Activated CD4-positive, alpha-beta T cell treated with anti-CD3 and anti-CD28 coated beads for 1 hour (primary cell): ENCODE measurements at regions not wholly inside any gene's neighbourhood (a gene's known extent, or its start where the extent isn't known, plus 50 kb on each side); places are given as distances from the start of the nearest gene placed in this dataset.

Source experiments
- DNase-seq: peaks from one replicate; pipeline ENCODE4 v3.0.0-alpha.2; 2020

- no peak for DNase-seq
Observed at GRCh38 chr10:8919280-8919679, 864.8 kb downstream of the GATA3 start.

DNA sequence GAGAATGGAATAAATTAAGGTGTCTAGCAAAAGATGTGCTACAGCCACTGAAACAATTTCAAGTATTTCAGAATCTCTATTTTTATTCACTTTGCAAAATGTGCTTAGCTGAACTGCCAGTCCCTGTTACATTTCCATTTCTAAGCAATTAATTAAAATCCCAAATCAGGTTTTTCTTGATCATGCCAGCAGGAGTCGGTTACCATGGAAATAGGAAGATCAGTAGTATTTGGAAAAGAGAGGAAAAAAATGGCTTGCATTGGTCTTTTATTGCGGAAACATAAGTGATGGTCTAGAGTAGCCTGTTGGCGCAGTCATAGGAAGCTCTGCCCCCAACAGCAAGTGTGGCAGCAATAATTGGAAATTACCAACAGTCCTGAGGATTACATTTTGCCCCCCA is 867.1 kb downstream of the GATA3 start:
- DNase-seq = no peak

DNA sequence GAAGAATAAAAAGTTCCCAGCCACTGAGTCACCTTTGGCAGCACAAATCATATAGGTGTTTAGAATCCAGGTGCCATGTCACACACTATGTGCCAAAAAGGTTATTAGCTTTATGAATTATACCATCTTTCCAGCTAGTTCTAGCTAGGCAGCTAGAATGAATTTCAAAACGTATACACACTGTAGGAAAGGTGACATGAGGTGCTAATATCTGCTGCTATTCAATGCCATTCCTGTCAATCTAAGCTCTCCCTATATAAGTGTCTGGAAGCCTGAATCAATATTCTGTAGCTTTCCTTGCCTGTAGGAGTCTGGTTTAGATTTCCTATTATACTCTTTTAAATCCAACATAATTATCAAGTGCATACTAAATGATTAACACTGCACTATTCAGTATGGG is 868.6 kb downstream of the GATA3 start:
- no peak for DNase-seq

DNA sequence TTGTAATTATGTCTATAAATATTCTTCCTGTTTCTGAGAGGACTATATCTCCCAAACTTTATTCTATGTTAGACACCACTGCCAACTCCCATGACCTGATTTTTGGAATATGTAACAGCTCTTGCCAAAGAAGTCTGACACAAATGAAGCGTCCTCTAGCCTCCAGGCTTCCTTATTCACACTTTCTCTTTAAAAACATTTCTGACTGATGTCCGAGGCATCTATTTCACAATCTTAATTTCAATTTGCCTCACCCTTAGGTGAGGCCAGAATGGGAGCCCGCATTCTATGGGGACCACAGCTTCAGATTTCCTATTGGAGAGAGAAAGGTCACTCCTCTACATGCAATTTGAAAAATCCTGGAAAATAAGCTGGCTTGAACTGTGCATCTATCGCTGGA is 873.2 kb downstream of the GATA3 start:
- no peak for DNase-seq

DNA sequence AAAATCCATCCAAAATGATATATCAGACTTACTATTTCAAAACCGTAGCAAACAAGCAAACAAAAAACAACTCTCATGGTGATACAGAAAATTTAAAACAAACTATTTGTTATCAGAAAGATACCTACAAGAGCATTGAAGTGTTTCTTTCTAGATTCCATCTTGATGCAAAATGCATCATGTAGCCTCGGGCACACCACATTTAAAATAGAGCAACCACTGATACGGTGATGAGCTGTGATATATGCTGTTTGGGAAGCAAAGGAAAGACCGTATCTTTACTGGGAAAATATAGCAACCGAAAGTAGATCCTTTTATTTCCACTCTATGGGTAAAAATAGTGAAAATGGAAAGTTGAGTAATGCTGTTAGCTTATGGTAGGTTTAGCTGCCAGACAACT is 892.0 kb downstream of the GATA3 start:
- DNase-seq = no peak

GRCh38 chr10:8950978-8951377 is 896.5 kb downstream of the GATA3 start:
- no peak for DNase-seq

DNA sequence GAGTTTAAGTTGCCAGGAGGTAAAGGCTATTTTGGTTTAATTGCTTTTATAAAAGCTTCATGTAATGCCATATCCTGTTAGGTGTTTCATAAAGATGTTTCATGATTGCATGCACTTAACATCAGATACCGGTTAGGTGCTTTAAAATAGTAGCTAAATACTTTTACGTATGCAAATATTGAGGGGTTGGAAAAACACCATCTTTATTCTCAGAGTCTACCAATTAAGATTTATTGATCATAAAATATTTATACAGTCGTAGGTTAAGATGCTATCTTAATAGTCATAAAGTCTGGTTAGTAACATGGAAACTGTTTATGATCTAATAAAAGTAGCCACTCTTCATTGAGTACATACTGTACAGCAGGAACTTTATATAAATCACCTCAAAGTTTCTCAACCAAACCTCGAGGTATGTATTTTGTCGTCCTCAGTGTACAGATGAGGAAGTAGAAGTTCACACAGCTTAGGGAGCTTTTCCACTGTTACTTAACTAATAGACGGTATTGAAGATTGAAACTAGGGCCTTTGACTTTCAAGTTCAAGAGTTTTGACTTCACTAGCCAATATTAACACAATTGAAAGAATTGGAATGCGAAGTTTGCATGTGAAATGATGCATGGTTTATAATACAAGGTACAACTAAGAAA is 897.1 kb downstream of the GATA3 start:
- no peak for DNase-seq

- DNase-seq = no peak
Observed at GRCh38 chr10:8956400-8956799, 901.9 kb downstream of the GATA3 start.

- DNase-seq = no peak
Observed at GRCh38 chr10:8962249-8962648, 907.8 kb downstream of the GATA3 start.

- no peak for DNase-seq
Observed at GRCh38 chr10:8967061-8967460, 912.6 kb downstream of the GATA3 start.

DNA sequence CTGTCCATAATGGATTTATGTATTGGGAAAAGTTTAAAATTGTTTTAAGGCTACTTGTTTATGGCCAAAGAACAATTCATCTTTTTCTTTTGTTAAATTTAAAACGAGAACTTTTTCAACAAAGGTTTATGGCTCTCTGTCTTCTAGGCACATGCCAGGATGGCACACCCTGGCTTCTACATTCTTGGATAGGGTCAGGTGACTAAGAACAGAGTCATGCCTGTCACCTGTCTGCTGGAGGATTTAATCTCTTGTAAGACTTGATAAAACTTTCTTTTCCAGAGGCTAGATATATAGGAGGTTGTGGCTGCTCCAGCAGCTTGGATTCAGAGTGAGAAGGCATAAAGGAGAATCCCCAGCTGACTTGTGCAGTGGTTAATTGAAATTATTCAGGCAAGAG is 915.4 kb downstream of the GATA3 start:
- no peak for DNase-seq

DNA sequence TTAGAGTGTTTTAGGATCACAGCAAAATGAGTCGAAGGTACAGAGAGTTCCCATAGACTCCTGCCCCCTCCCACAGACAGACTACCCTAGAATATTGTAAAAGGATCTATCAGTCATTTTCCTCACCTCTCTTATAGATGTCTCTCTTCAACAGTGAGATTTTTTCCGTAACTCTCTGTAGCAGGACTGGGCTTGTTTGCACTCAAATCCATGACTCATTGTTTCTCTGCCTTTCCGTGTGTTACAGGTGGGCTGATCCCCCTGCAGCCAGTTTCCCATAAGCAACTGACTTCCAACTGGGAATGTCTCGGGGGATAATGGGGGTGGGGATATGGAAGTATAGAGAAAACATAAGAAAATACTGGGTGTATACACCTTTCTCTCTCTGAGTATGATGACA is 921.0 kb downstream of the GATA3 start:
- DNase-seq = no peak

GRCh38 chr10:8978100-8978499 is 923.6 kb downstream of the GATA3 start:
- DNase-seq = no peak

GRCh38 chr10:8979976-8980375 is 925.5 kb downstream of the GATA3 start:
- DNase-seq = no peak

DNA sequence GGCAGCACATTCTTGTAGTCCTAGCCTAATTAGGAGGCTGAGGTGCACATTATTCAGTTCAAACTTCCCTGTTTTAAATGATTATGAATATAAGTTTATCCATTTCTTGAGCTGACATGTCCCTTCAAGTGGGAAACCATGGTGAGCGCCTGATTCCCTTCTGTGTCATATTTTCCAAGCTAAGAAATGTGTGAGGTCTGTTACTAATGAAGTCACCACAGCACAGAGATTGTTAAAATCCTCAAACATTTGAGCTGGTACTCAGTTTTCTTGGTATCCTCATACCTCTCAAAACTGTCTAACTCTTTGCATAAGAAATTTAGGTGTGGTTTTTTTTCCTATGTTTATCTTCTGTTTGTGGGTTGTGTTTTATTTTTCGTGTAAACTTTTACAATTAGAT is 926.8 kb downstream of the GATA3 start:
- no peak for DNase-seq

- no peak for DNase-seq
Observed at GRCh38 chr10:8985651-8986050, 931.2 kb downstream of the GATA3 start.

DNA sequence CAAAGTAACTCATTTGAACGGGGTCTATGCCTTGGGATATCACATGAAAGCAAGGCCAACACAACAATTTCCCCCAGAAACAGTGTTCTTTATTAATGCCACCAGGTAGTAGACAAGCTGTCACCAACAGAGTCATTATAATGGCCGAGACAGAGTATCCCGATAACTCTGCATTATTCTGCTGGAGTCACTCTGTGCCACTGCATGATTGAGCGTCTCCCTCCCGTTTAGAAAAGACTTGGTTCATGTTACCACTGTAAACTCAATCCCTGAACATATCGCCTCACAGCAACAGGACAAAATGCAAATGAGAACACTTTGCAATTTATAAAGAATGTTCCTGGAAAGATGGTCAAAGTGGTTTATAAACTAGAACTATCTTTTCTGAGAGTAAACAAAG is 932.5 kb downstream of the GATA3 start:
- no peak for DNase-seq

DNA sequence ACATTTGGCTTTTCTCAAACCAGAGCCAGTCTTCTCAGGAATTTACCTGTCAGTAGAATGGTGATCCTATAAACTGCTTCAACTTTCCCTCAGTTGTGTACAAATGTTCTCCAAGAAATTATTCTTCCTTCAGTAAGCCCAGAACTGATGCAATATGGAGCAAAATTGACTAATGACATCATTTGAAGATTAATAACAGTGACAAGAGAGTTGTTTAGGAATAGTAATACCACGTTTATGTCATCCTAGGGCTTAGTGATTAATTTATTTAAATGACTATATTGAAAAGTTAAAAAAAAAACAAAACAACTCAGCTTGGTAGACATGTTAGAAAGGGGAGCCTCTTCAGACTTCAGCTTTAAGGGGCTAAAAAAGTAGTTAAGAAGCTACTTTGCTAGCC is 933.2 kb downstream of the GATA3 start:
- no peak for DNase-seq

GRCh38 chr10:8990280-8990987 is 935.9 kb downstream of the GATA3 start:
- no peak for DNase-seq

GRCh38 chr10:8992009-8992408 is 937.5 kb downstream of the GATA3 start:
- no peak for DNase-seq

DNA sequence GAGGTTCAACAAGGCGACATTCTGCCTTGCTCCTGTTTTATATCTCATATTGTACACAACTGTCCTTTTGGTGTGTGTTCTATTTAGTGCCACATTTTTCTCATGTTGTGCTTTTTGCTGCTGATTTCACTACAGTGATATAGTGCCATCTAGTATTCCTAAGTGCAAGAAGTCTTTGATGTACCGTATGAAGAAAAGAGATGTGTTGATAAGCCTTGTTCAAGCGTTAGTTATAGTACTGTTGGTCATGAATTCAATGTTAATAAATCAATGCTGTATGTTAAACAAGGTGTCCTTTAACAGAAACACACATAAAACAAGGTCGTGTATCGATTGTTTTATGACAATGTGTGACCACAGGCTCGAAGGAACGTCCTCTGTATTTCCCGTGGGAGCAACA is 939.4 kb downstream of the GATA3 start:
- no peak for DNase-seq

GRCh38 chr10:8998751-8999150 is 944.3 kb downstream of the GATA3 start:
- DNase-seq = no peak

GRCh38 chr10:9003122-9003521 is 948.6 kb downstream of the GATA3 start:
- DNase-seq = no peak

- no peak for DNase-seq
Observed at GRCh38 chr10:9004736-9005135, 950.2 kb downstream of the GATA3 start.

DNA sequence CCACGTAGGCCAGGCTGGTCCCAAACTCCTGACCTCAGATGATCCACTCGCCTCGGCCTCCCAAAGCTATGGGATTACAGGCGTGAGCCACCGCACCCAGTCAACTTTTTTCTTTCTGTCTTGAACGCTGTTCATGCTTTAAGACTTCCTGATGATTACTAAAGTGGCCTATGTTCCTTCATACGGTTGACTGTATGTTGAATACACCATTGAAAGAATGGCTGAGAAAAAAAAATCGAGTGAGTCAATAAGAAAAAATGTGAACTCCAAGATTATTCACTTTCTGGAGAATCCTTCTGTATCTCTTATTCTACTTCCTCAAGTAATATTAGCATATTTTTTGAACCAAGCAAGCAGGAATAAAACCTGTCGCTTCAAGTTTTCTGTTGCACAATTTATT is 955.0 kb downstream of the GATA3 start:
- no peak for DNase-seq
